Activated CD4-positive, alpha-beta memory T cell treated with anti-CD3 and anti-CD28 coated beads for 36 hours (primary cell): ENCODE measurements at regions not wholly inside any gene's neighbourhood (a gene's known extent, or its start where the extent isn't known, plus 50 kb on each side); places are given as distances from the start of the nearest gene placed in this dataset.

Source experiments
- CTCF ChIA-PET: fragments of 350-600 bp; sonication (Branson Sonifier 250); formaldehyde crosslinking; loops from one replicate; lab custom pipeline; 2021; ENCODE audit warnings: antibody characterized with exemption, inconsistent platforms; lab: Charles Lee
- POLR2A ChIA-PET: fragments of 350-600 bp; sonication (Branson Sonifier 250); formaldehyde crosslinking; loops from one replicate; lab custom pipeline; 2021; ENCODE audit warnings: antibody characterized with exemption; lab: Charles Lee
- DNase-seq: peaks from one replicate; pipeline ENCODE4 v3.0.0-alpha.2; 2020
- H3K27ac Mint-ChIP-seq: one replicate; pipeline ENCODE4 v1.8.0; 2021; ENCODE audit warnings: mixed read lengths
- H3K27me3 Mint-ChIP-seq: one replicate; pipeline ENCODE4 v1.8.0; 2021; ENCODE audit warnings: mixed read lengths
- H3K36me3 Mint-ChIP-seq: one replicate; pipeline ENCODE4 v1.8.0; 2021; ENCODE audit warnings: mixed read lengths
- H3K4me1 Mint-ChIP-seq: one replicate; pipeline ENCODE4 v1.8.0; 2021; ENCODE audit warnings: low read depth, mixed read lengths
- H3K4me3 Mint-ChIP-seq: one replicate; pipeline ENCODE4 v1.8.0; 2021; ENCODE audit warnings: mild to moderate bottlenecking, mixed read lengths
- H3K9me3 Mint-ChIP-seq: one replicate; pipeline ENCODE4 v1.8.0; 2021; ENCODE audit warnings: mixed read lengths
- intact Hi-C: fragments of 100-400 bp; cut with micrococcal nuclease; formaldehyde crosslinking; loops from one replicate; pipeline ENCODE4 v1.15.1; 2023

- H3K4me3 Mint-ChIP-seq, result no peak overlapping the region
- H3K27me3 Mint-ChIP-seq, result no peaks in the 10 kb centered on the region
- ChIA-PET POLR2A (no interaction called here), CTCF (no interaction called here)
- intact Hi-C loops, result no loop called here
- H3K27ac Mint-ChIP-seq, result no peak overlapping the region
- H3K4me1 Mint-ChIP-seq, result no peaks in the 10 kb centered on the region
- DNase-seq, result no peak
- no peaks in the 10 kb centered on the region for H3K9me3 Mint-ChIP-seq
- H3K36me3 Mint-ChIP-seq, result no peaks in the 10 kb centered on the region
Measured at GRCh38 chr10:125266541-125266940, 106.2 kb upstream of the CTBP2 start.

- H3K27me3 Mint-ChIP-seq, result no peaks in the 10 kb centered on the region
- H3K36me3 Mint-ChIP-seq, result no peaks in the 10 kb centered on the region
- H3K27ac Mint-ChIP-seq, result no peak overlapping the region
- H3K9me3 Mint-ChIP-seq, result peaks cover 4% of the 10 kb centered on the region
- H3K4me1 Mint-ChIP-seq, result no peaks in the 10 kb centered on the region
- DNase-seq, result no peak
- intact Hi-C loops, result no loop called here
- ChIA-PET POLR2A (no interaction called here), CTCF (no interaction called here)
- H3K4me3 Mint-ChIP-seq, result no peak overlapping the region
Measured at GRCh38 chr10:125265579-125265955, 105.2 kb upstream of the CTBP2 start.

GRCh38 chr10:125264757-125265578, 104.6 kb upstream of the CTBP2 start:
- no peaks in the 10 kb centered on the region for H3K27me3 Mint-ChIP-seq
- no peak for DNase-seq
- ChIA-PET CTCF (no interaction called here), POLR2A (no interaction called here)
- H3K4me3 Mint-ChIP-seq, result no peak overlapping the region
- intact Hi-C loops, result no loop called here
- H3K9me3 Mint-ChIP-seq, result peaks cover 4% of the 10 kb centered on the region
- H3K36me3 Mint-ChIP-seq, result no peaks in the 10 kb centered on the region
- no peak overlapping the region for H3K27ac Mint-ChIP-seq
- no peaks in the 10 kb centered on the region for H3K4me1 Mint-ChIP-seq

- Mint-ChIP-seq H3K4me3 (no peak overlapping the region), H3K27me3 (no peaks in the 10 kb centered on the region), H3K9me3 (peaks cover 4% of the 10 kb centered on the region), H3K27ac (no peak overlapping the region), H3K36me3 (no peaks in the 10 kb centered on the region), H3K4me1 (no peaks in the 10 kb centered on the region)
- ChIA-PET CTCF (no interaction called here), POLR2A (no interaction called here)
- intact Hi-C loops, result no loop called here
- DNase-seq, result no peak
Measured at GRCh38 chr10:125264091-125264490, 103.7 kb upstream of the CTBP2 start.

- no peaks in the 10 kb centered on the region for H3K27me3 Mint-ChIP-seq
- no peaks in the 10 kb centered on the region for H3K4me1 Mint-ChIP-seq
Measured at GRCh38 chr10:125263551-125263950, 103.2 kb upstream of the CTBP2 start.

GRCh38 chr10:125262920-125263319, 102.6 kb upstream of the CTBP2 start:
- intact Hi-C loops, result no loop called here
- ChIA-PET CTCF (no interaction called here), POLR2A (no interaction called here)
- Mint-ChIP-seq H3K4me1 (no peaks in the 10 kb centered on the region), H3K9me3 (peaks cover 4% of the 10 kb centered on the region), H3K27me3 (no peaks in the 10 kb centered on the region), H3K27ac (no peak overlapping the region), H3K36me3 (no peaks in the 10 kb centered on the region), H3K4me3 (no peak overlapping the region)
- no peak for DNase-seq

More at GRCh38 chr10:125263551-125263950, 103.2 kb upstream of the CTBP2 start:
- ChIA-PET POLR2A (no interaction called here), CTCF (no interaction called here)
- no peaks in the 10 kb centered on the region for H3K36me3 Mint-ChIP-seq
- H3K4me3 Mint-ChIP-seq, result no peak overlapping the region
- no peak overlapping the region for H3K27ac Mint-ChIP-seq
- intact Hi-C loops, result no loop called here
- H3K9me3 Mint-ChIP-seq, result peaks cover 4% of the 10 kb centered on the region
- no peak for DNase-seq

GRCh38 chr10:125262409-125262808, 102.0 kb upstream of the CTBP2 start:
- Mint-ChIP-seq H3K27ac (no peak overlapping the region), H3K36me3 (no peaks in the 10 kb centered on the region), H3K4me3 (no peak overlapping the region), H3K27me3 (no peaks in the 10 kb centered on the region), H3K9me3 (peaks cover 4% of the 10 kb centered on the region), H3K4me1 (no peaks in the 10 kb centered on the region)
- CTCF ChIA-PET, result no interaction called here
- intact Hi-C loops, result no loop called here
- DNase-seq, result no peak
- POLR2A ChIA-PET, result no interaction called here

GRCh38 chr10:125261491-125262186, 101.3 kb upstream of the CTBP2 start:
- Mint-ChIP-seq H3K36me3 (no peaks in the 10 kb centered on the region), H3K4me1 (no peaks in the 10 kb centered on the region), H3K27ac (no peak overlapping the region), H3K27me3 (no peaks in the 10 kb centered on the region), H3K9me3 (peaks cover 4% of the 10 kb centered on the region), H3K4me3 (no peak overlapping the region)
- intact Hi-C loops, result no loop called here
- no peak for DNase-seq
- ChIA-PET POLR2A (no interaction called here), CTCF (no interaction called here)

- no peak overlapping the region for H3K27ac Mint-ChIP-seq
- no peak for DNase-seq
- H3K4me1 Mint-ChIP-seq, result no peaks in the 10 kb centered on the region
- peaks cover 2% of the 10 kb centered on the region for H3K27me3 Mint-ChIP-seq
- ChIA-PET POLR2A (no interaction called here), CTCF (no interaction called here)
- H3K4me3 Mint-ChIP-seq, result no peak overlapping the region
- peaks cover 5% of the 10 kb centered on the region for H3K9me3 Mint-ChIP-seq
- intact Hi-C loops, result no loop called here
- H3K36me3 Mint-ChIP-seq, result no peaks in the 10 kb centered on the region
Measured at GRCh38 chr10:125260260-125260659, 99.9 kb upstream of the CTBP2 start.

GRCh38 chr10:125259651-125260050, 99.3 kb upstream of the CTBP2 start:
- Mint-ChIP-seq H3K9me3 (peaks cover 5% of the 10 kb centered on the region), H3K4me3 (no peak overlapping the region), H3K36me3 (no peaks in the 10 kb centered on the region), H3K27ac (no peak overlapping the region), H3K4me1 (no peaks in the 10 kb centered on the region), H3K27me3 (peaks cover 2% of the 10 kb centered on the region)
- no peak for DNase-seq
- POLR2A ChIA-PET, result no interaction called here
- CTCF ChIA-PET, result no interaction called here
- intact Hi-C loops, result no loop called here

- H3K27ac Mint-ChIP-seq, result no peak overlapping the region
- no peaks in the 10 kb centered on the region for H3K4me1 Mint-ChIP-seq
- CTCF ChIA-PET, result no interaction called here
- POLR2A ChIA-PET, result no interaction called here
- peaks cover 2% of the 10 kb centered on the region for H3K27me3 Mint-ChIP-seq
- peaks cover 5% of the 10 kb centered on the region for H3K9me3 Mint-ChIP-seq
- no peak for DNase-seq
- H3K36me3 Mint-ChIP-seq, result no peaks in the 10 kb centered on the region
- intact Hi-C loops, result no loop called here
- H3K4me3 Mint-ChIP-seq, result no peak overlapping the region
Measured at GRCh38 chr10:125258676-125259075, 98.3 kb upstream of the CTBP2 start.

- Mint-ChIP-seq H3K36me3 (no peaks in the 10 kb centered on the region), H3K27ac (no peak overlapping the region), H3K4me1 (no peaks in the 10 kb centered on the region), H3K4me3 (no peak overlapping the region), H3K27me3 (peaks cover 2% of the 10 kb centered on the region), H3K9me3 (peaks cover 8% of the 10 kb centered on the region)
- intact Hi-C loops, result no loop called here
- CTCF ChIA-PET, result no interaction called here
- DNase-seq, result no peak
- POLR2A ChIA-PET, result no interaction called here
Measured at GRCh38 chr10:125257521-125258108, 97.3 kb upstream of the CTBP2 start.
